ENCODE measurements at regions not wholly inside any gene's neighbourhood (a gene's known extent, or its start where the extent isn't known, plus 50 kb on each side); places are given as distances from the start of the nearest gene placed in this dataset.

GRCh38 chr9:115208501-115208900, 90.5 kb upstream of the TNC start:
- DNase-seq (ENCODE audit: low spot score) = no peak
- no peaks in the 10 kb centered on the region for H3K27me3 ChIP-seq (ENCODE audit: control insufficient read depth in 4 of 4, insufficient read depth in 4 of 4, low read length in 3 of 4)
- TF ChIP-seq GABPA (IDR thresholded peaks at IDR 0.05 in 1 of 2, conservative IDR thresholded peaks at IDR 0.05 in 1 of 2) (no peak), SP1 (IDR thresholded peaks at IDR 0.05) (no peak), CTCF (IDR thresholded peaks at IDR 0.05; ENCODE audit: low read depth, low read length, missing input control) (no peak), ATF3 (IDR thresholded peaks at IDR 0.05) (no peak), RAD21 (IDR thresholded peaks at IDR 0.05) (no peak), NR2F2 (IDR thresholded peaks at IDR 0.05) (no peak), REST (IDR thresholded peaks at IDR 0.05) (no peak), RXRA (IDR thresholded peaks at IDR 0.05) (no peak), JUND (IDR thresholded peaks at IDR 0.05) (no peak), EGR1 (IDR thresholded peaks at IDR 0.05; ENCODE audit: low read depth in 2 of 2) (no peak), MAX (IDR thresholded peaks at IDR 0.05) (no peak), FOXA1 (IDR thresholded peaks at IDR 0.05) (no peak), FOXA2 (IDR thresholded peaks at IDR 0.05) (no peak), ZBTB33 (IDR thresholded peaks at IDR 0.05) (no peak), TAF1 (conservative IDR thresholded peaks at IDR 0.05) (no peak), YY1 (IDR thresholded peaks at IDR 0.05) (no peak), HNF4A (conservative IDR thresholded peaks at IDR 0.05) (no peak), HNF4G (IDR thresholded peaks at IDR 0.05) (no peak)
- H3K4me3 ChIP-seq (ENCODE audit: low read depth in 1 of 3, low read length in 3 of 3) = no peak overlapping the region
- H3K9ac ChIP-seq (ENCODE audit: low read depth in 1 of 2, low read length in 2 of 2) = no peak overlapping the region
- peaks cover 0 to 13% (median 5%) of the 10 kb centered on the region in 4 donors for H3K4me1 ChIP-seq (ENCODE audit: control insufficient read depth in 4 of 4, insufficient read depth in 4 of 4, low read length in 3 of 4)
- no peaks in the 10 kb centered on the region for H3K9me3 ChIP-seq (ENCODE audit: control insufficient read depth in 4 of 4, low read length in 3 of 4)
- no peak overlapping the region for H3K27ac ChIP-seq (ENCODE audit: low read depth in 1 of 2, low read length in 2 of 2)
- H3K36me3 ChIP-seq (ENCODE audit: control insufficient read depth in 4 of 4, insufficient read depth in 3 of 4, low read depth in 1 of 4, low read length in 3 of 4) = no peaks in the 10 kb centered on the region

All from liver (tissue), 7 donors.